GM08714 (cell line): ENCODE measurements at regions not wholly inside any gene's neighbourhood (a gene's known extent, or its start where the extent isn't known, plus 50 kb on each side); places are given as distances from the start of the nearest gene placed in this dataset.
"Not testable (repeated sequence)": the region's sequence is repeated elsewhere in the genome, so short reads cannot be mapped to it uniquely, and the experiment has no call there.

ENCODE experiments used
- H3K4me3 ChIP-seq: fragments of 200-500 bp; sonication (Bioruptor generic); 2 replicates; pipeline ENCODE4 v1.5.1; 2014; ENCODE audit warnings: mild to moderate bottlenecking, low read length, inconsistent platforms
- ZNF274 ChIP-seq: IDR thresholded peaks from 2 replicates; pipeline ENCODE4 v1.6.1; 2012; ENCODE audit warnings: mild to moderate bottlenecking, low read depth, low read length

GRCh38 chr6:144659202-144660182, 374.4 kb downstream of the UTRN start:
- no peak overlapping the region for H3K4me3 ChIP-seq
- no peak for TF ChIP-seq ZNF274

GRCh38 chr6:144660561-144661115, 375.5 kb downstream of the UTRN start:
- no peak for TF ChIP-seq ZNF274
- no peak overlapping the region for H3K4me3 ChIP-seq

DNA sequence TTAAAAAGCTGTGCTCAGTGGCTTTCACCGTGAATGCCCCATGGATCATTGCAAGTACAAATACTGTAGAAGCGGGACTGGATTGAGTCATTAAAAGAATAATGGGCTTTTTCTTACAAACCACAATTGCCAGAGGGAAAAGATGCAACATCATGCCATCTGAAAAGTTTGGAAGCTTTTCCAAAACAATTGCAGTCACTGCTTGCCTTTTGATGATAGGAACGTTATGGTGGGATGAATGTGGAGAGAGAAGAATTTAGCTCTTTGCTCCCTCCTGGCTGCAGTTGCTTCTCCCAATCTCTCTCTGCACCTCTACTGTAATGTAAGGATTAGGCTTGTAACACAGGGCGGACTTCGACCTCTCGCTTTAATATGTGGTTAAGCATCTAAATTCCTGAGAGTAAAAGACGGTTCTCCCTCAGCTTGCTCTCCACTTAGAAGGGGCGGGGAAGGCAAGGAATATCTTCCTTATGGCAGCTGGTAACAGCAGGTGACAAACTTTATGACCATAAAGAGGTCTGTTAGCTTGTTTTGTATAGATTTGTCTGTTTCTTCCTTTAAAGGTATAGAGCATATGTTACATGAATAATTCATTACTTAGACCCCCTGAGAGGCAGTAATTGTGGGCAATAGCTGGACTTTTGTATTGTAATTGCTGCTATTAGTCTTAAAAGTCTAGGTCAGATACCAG, 376.1 kb downstream of the UTRN start:
- no peak for TF ChIP-seq ZNF274
- no peak overlapping the region for H3K4me3 ChIP-seq

DNA sequence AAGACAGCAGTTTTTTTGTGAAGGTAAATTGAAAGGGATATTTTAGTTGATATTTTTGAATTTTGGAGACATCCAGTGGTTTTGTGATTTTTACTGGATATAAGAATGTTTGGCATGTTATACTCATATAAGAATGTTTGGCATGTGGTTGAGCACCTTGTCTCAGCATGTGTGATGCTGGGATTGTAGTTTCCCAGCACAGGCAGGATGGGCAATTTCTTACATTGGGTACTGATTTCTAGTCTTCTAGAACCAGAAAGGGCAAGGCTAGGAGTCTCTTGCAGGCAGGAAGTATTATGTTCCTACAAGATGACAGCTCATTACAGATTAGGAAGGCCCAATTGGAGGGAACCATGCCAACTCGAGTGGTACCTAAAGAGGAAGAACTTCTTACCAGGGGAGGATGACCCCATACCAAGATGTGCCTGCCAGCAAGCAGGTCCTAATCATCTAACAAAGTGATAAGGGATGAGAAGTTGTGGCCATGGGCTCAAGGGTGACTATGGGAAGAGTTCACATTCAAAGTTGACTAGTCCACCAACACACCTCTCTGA, 377.8 kb downstream of the UTRN start:
- H3K4me3 ChIP-seq, result no peak overlapping the region
- no peak for TF ChIP-seq ZNF274

- TF ChIP-seq ZNF274, result no peak
- no peak overlapping the region for H3K4me3 ChIP-seq
Measured at GRCh38 chr6:144664281-144664680, 379.1 kb downstream of the UTRN start.

DNA sequence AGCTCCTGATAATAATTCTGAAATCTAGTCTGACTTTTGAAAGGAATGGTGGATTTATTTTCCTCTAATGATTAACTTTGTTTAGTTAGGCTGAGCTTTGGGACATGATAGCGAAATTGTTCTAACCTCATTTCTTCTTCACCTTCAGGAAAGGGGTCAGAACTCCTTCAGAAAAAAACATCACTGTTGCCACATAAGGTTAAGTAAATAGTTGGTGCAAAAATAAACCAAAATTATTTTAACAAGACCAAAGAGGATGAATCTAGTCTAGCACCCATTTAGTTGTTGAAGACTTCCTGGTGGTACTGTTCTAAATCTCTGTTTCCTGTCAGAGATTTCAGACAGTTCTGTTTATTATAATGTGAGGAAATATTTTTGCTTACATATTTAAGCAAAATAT, 379.8 kb downstream of the UTRN start:
- no peak overlapping the region for H3K4me3 ChIP-seq
- TF ChIP-seq ZNF274, result no peak

DNA sequence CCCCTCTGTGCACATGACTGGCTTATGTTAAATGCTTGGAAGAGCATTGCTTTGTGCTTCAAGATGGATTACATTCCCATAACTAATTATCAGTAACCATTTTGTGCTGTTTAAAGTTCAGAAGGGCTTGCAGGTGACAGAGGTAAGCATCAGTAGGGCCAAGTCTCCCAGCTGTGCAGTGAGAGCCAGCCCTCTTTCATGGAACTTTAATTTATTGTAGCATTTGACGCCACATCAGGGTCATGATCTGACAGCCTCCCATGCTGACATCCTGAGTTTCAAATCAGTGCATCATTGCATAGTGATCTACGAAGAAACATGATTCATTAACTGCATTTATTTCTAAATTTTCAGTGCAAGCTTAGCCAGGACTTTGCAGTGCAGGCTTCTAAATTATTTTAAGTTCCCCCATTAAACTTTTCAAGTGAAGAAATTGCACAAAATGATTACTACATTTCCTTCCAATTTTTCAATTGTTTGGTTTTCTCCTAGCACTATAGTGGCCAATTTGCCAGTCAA, 380.9 kb downstream of the UTRN start:
- no peak for TF ChIP-seq ZNF274
- no peak overlapping the region for H3K4me3 ChIP-seq

DNA sequence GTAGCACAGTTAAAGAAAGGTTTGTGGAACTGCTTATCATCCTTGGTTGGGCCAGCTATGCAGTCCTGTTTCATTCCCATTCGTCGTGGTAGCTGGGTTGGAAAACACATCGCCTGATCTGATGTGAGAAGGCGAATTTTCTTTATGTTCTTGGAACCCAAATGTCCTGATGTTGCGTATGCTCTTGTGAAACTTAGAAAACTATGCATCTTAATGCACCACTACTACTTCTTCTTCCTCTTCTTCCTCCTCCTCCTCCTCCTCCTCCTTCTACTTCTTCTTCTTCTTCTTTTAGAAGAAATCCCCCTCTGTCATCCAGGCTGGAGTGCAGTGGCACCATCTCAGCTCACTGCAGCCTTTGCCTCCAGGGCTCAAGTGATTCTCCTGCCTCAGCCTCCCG, 381.6 kb downstream of the UTRN start:
- no peak overlapping the region for H3K4me3 ChIP-seq
- no peak for TF ChIP-seq ZNF274

DNA sequence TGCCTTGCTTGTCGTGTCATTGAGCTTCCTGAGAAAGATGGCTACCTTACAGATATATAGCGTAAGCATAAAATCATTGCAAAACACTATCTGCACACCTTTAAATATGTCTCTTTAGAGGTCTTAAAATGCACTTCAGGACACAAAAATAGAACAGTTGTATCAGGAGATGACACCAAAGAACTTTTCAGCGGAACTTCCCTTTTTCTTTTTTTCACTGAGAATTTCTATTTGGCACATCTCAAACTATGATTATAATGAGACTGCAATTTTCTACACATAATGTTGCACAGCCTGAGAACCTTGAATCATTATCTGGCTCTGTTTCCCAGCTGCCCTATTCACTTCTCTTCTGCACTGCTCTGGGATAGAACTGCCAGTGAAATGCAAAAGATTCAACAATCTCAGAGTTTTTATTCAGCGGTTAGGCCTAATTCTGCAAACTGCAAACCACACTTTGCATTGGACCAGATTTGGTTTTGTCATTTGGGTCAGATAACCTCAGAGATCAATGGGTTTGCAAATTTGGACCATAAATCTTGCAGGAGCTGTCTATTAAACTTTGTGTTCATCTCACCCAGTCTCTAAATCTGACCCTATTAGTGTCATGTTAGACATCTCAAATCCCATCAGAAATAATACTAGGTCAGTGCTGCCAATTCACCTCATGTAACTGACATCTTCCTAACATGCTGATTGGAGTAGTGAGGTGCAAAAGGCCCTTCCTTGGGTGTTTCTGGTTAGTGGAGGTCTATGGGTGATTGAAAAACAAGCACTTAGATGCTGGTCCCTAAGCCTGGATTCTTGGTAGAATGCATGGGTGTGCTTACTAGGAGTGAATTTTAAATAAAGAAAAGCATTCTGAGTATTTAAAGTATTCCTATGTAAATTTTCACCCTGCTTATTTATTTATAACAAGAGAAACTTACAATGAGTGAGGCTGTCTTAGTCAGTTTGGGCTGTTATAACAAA, 382.7 kb downstream of the UTRN start:
- TF ChIP-seq ZNF274, result no peak
- no peak overlapping the region for H3K4me3 ChIP-seq

GRCh38 chr6:144670259-144670658, 385.1 kb downstream of the UTRN start:
- not testable (repeated sequence) for H3K4me3 ChIP-seq

DNA sequence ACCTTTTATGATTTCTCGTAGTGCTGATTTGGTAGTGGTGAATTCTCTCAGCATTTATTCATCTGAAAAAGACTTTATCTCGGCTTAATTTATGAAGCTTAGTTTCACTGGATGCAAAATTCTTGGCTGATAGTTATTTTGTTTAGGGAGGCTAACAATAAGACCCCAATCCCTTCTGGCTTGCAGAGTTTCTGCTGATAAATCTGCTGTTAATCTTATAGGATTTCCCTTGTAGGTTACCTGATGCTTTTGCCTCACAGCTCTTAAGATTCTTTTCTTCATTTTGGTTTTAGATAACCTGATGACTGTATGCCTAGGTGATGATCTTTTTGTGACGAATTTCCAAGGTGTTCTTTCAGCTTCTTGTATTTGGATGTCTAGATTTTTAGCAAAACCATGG, 388.7 kb downstream of the UTRN start:
- no peak for TF ChIP-seq ZNF274
- H3K4me3 ChIP-seq, result no peak overlapping the region

DNA sequence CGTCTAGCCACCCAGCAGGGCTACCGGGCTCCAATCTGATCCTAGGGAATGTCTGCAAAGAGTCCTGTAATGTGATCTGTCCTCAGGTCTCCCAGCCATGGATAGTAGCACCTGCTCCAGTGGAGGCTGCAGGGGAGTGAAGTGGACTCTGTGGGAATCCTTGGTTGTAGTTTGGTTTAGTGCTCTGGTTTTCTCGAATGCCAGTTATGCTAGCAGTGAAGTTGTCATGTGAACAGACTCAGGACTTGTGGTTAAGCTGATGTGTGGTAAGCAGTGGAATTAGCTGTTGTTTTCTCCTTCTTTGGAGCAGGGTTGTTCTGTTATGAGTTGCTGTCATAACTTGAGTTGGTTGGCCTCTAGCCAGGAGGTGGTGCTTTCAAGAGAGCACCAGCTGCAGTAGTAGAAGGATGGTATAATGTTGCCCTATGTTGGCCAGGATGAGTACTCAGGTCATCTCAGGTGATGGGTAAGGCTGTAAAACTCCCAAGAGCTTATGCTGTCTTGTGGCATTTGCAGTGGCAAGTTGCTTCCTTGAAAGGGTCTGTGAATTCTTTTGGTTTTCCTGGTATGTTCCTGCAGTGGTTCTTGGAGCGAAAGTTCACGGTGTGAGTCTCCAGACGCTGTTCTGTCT, 390.2 kb downstream of the UTRN start:
- H3K4me3 ChIP-seq, result no peak overlapping the region
- no peak for TF ChIP-seq ZNF274

DNA sequence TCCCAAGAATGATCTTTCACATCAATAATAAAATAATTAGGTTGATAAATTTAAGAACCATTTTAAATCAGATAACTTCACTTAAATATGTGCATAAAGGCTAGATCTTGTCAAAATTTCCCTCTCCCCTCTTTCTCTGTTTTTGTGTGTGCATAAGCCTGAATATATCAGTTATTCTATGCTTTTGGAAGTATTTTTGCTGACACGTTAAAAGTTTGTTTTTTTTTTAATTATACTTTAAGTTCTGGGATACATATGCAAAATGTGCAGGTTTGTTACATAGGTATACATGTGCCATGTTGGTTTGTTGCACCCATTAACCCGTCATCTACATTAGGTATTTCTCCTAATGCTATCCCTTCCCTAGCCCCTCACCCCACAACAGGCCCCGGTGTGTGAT, 391.2 kb downstream of the UTRN start:
- not testable (repeated sequence) for H3K4me3 ChIP-seq

- H3K4me3 ChIP-seq, result not testable (repeated sequence)
Measured at GRCh38 chr6:144677263-144677662, 392.1 kb downstream of the UTRN start.
